ENCODE measurements at regions not wholly inside any gene's neighbourhood (a gene's known extent, or its start where the extent isn't known, plus 50 kb on each side); places are given as distances from the start of the nearest gene placed in this dataset.
"Not testable (repeated sequence)": the region's sequence is repeated elsewhere in the genome, so short reads cannot be mapped to it uniquely, and the experiment has no call there.

- ATAC-seq = not testable (repeated sequence)
Measured at GRCh38 chr15:44817797-44818196, 81.5 kb downstream of the TRIM69 start.

GRCh38 chr15:44819331-44819987 is 83.1 kb downstream of the TRIM69 start:
- H3K9me3 Mint-ChIP-seq; DNase-seq (ENCODE audit: low spot score); H3K4me1 Mint-ChIP-seq; H3K27ac Mint-ChIP-seq; H3K27me3 Mint-ChIP-seq (ENCODE audit: low read depth); H3K4me3 Mint-ChIP-seq; POLR2A ChIA-PET; CTCF ChIA-PET; ATAC-seq; H3K36me3 Mint-ChIP-seq: not testable (repeated sequence)

More at GRCh38 chr15:44817797-44818196, 81.5 kb downstream of the TRIM69 start:
- DNase-seq (ENCODE audit: low spot score); H3K9me3 Mint-ChIP-seq; CTCF ChIA-PET; POLR2A ChIA-PET; H3K4me1 Mint-ChIP-seq; H3K27ac Mint-ChIP-seq; H3K27me3 Mint-ChIP-seq (ENCODE audit: low read depth); H3K4me3 Mint-ChIP-seq; H3K36me3 Mint-ChIP-seq: not testable (repeated sequence)

- H3K4me3 Mint-ChIP-seq; POLR2A ChIA-PET; ATAC-seq; H3K27me3 Mint-ChIP-seq (ENCODE audit: low read depth); H3K36me3 Mint-ChIP-seq; H3K9me3 Mint-ChIP-seq; H3K27ac Mint-ChIP-seq; DNase-seq (ENCODE audit: low spot score); H3K4me1 Mint-ChIP-seq; CTCF ChIA-PET: not testable (repeated sequence)
Measured at GRCh38 chr15:44820535-44820934, 84.2 kb downstream of the TRIM69 start.

GRCh38 chr15:44820967-44821366 is 84.6 kb downstream of the TRIM69 start:
- H3K27me3 Mint-ChIP-seq (ENCODE audit: low read depth); H3K4me3 Mint-ChIP-seq; H3K36me3 Mint-ChIP-seq; H3K9me3 Mint-ChIP-seq; CTCF ChIA-PET; ATAC-seq; DNase-seq (ENCODE audit: low spot score); POLR2A ChIA-PET; H3K4me1 Mint-ChIP-seq; H3K27ac Mint-ChIP-seq: not testable (repeated sequence)

- H3K27me3 Mint-ChIP-seq (ENCODE audit: low read depth); H3K4me1 Mint-ChIP-seq; H3K4me3 Mint-ChIP-seq; CTCF ChIA-PET; H3K27ac Mint-ChIP-seq; POLR2A ChIA-PET; H3K9me3 Mint-ChIP-seq; DNase-seq (ENCODE audit: low spot score); ATAC-seq; H3K36me3 Mint-ChIP-seq: not testable (repeated sequence)
Measured at GRCh38 chr15:44824277-44825145, 88.2 kb downstream of the TRIM69 start.

GRCh38 chr15:44826583-44826982 is 90.3 kb downstream of the TRIM69 start:
- H3K27ac Mint-ChIP-seq; DNase-seq (ENCODE audit: low spot score); H3K4me3 Mint-ChIP-seq; H3K27me3 Mint-ChIP-seq (ENCODE audit: low read depth); H3K9me3 Mint-ChIP-seq; H3K36me3 Mint-ChIP-seq; ATAC-seq; POLR2A ChIA-PET; H3K4me1 Mint-ChIP-seq; CTCF ChIA-PET: not testable (repeated sequence)

GRCh38 chr15:44828229-44828914 is 92.0 kb downstream of the TRIM69 start:
- H3K27ac Mint-ChIP-seq; ATAC-seq; H3K9me3 Mint-ChIP-seq; H3K4me1 Mint-ChIP-seq; CTCF ChIA-PET; H3K27me3 Mint-ChIP-seq (ENCODE audit: low read depth); POLR2A ChIA-PET; H3K4me3 Mint-ChIP-seq; DNase-seq (ENCODE audit: low spot score); H3K36me3 Mint-ChIP-seq: not testable (repeated sequence)

GRCh38 chr15:44829150-44829549 is 92.8 kb downstream of the TRIM69 start:
- H3K27ac Mint-ChIP-seq = not testable (repeated sequence)

More at GRCh38 chr15:44829150-44829549, 92.8 kb downstream of the TRIM69 start:
- DNase-seq (ENCODE audit: low spot score); CTCF ChIA-PET; POLR2A ChIA-PET; H3K4me1 Mint-ChIP-seq; ATAC-seq; H3K9me3 Mint-ChIP-seq; H3K4me3 Mint-ChIP-seq; H3K27me3 Mint-ChIP-seq (ENCODE audit: low read depth); H3K36me3 Mint-ChIP-seq: not testable (repeated sequence)

Data from WTC11 (cell line).